Skeletal muscle cell (primary cell): ENCODE measurements at regions not wholly inside any gene's neighbourhood (a gene's known extent, or its start where the extent isn't known, plus 50 kb on each side); places are given as distances from the start of the nearest gene placed in this dataset.

Experiments
- DNase-seq: peaks from one replicate; pipeline ENCODE4 v3.0.0-alpha.2; 2010; ENCODE audit warnings: low read depth
- H3K4me3 ChIP-seq: 2 replicates; pipeline ENCODE4 v1.5.1; 2011; ENCODE audit warnings: low read depth, mild to moderate bottlenecking, control low read depth, low read length, moderate library complexity

GRCh38 chr6:40038626-40039025 lies 104.4 kb upstream of the MOCS1 start:
- no peak for DNase-seq

GRCh38 chr6:40037271-40037670 lies 103.0 kb upstream of the MOCS1 start:
- no peak for DNase-seq
- no peak overlapping the region for H3K4me3 ChIP-seq

More at GRCh38 chr6:40038626-40039025, 104.4 kb upstream of the MOCS1 start:
- H3K4me3 ChIP-seq: no peak overlapping the region

GRCh38 chr6:40036186-40036585 lies 101.9 kb upstream of the MOCS1 start:
- DNase-seq: no peak
- H3K4me3 ChIP-seq: no peak overlapping the region

GRCh38 chr6:40028449-40028848 lies 94.2 kb upstream of the MOCS1 start:
- no peak overlapping the region for H3K4me3 ChIP-seq
- no peak for DNase-seq

DNA sequence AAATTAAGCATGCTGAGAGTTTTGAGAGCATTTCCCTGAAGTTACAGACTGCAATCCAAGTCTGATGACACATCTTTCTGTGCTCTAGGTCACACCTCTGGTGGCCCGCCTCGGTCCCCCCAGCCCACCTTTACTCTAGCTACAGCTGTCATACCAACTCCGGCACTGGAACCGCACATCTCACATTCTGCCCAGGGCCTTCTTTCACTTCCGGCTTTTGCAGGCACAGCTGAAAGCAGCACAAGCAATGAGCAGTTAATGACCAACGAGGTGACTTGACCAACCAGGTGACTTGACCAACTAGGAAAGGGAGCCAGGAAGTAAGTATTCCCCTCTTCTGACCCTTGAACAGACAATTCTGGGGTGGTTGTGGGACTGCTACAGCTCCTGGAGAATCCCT lies 88.6 kb upstream of the MOCS1 start:
- no peak overlapping the region for H3K4me3 ChIP-seq
- no peak for DNase-seq

DNA sequence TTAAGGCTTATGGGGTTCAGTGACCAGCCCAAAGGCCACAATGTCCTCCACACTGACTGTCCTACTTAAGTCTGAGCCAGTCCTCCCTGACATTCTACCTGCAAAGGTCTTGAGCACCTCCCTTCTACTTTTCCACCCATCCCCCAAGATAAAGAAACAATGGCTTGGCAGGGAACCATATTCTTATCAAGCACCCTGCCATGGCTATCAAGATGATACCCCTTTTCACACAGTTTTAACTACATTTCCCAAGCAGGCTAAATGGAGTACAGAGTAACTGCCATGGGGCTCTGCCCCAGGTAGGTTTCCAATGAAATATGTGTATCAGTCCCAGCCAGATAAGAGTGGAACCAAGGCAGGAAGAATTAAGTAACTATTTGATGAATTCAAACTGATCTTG lies 85.9 kb upstream of the MOCS1 start:
- DNase-seq: no peak

DNA sequence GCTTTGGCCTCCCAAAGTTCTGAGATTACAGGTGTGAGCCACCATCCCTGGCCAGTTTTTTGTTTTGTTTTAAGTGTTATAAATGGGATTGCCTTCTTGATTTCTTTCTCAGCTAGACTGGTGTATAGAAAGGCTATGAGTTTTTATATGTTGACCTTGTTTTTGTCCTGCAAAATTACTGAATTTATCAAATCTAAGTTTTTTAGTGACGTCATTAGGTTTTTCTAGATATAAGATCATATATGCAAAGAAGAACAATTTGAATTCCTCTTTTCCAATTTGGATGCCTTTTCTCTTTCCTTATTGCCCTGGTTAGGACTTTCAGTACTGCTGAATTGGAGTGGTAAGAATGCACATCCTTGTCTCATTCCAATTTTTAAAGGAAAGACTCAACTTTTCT lies 81.3 kb upstream of the MOCS1 start:
- H3K4me3 ChIP-seq: no peak overlapping the region
- DNase-seq: no peak

More for the DNA sequence above, 85.9 kb upstream of the MOCS1 start:
- H3K4me3 ChIP-seq: no peak overlapping the region

DNA sequence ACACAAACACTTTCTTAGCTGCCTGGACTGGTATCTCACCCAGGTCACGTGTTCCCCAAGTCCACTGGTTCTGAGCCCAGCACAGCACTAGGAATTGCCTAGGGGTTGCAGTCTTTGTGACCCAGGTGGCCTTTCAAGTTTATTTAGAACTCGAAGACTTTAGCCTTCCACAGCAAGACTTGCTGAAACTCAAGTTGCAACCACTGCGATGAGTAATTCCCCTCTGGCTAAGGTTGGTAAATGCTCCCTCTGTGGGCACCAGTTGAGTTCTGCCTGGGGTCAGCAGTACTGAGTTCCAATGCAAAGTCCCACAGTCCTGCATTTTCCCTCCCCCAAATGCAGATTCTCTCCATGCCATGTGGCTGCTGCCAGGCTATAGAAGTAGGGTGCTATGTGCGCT lies 77.6 kb upstream of the MOCS1 start:
- DNase-seq: no peak
- H3K4me3 ChIP-seq: no peak overlapping the region

- no peak for DNase-seq
- H3K4me3 ChIP-seq: no peak overlapping the region
Observed at GRCh38 chr6:40000964-40001515, 66.8 kb upstream of the MOCS1 start.

DNA sequence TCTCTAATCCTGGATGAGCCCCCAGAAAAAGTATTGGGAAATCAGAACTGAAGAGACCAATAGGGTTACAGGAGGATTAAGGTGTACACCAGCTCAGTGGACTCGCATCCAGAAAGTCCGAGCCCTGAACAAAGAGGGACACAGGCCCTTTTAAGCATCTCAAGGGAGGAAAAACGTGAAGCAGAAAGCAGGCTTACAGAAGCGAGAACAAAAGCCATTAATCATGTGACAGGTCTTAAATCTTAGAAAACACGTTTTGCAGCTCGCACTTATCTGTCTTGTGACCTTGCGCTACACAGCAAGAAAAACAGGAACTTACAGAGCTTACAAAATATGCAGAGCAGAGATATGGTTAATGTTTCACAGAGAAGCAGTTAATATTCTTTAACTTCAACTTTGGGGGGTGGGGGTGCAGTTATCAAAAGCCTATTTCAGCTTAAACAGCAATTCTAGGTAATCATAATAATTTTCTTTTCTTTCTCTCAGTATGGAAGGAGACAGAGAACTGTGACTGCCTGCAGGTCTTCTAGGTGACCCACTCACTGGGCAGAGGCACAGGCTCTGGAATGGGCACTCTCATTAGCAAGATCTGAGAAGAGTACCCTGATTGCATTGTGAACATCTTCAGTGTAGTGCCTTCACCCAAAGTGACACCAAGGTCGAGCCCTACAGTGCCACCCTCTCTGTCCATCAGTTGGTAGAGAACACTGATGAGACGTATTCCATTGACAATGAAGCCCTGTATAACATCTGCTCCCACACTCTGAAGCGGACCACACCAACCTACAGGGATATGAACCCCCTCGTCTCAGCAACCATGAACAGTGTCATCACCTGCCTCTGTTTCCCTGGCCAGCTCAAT lies 65.0 kb upstream of the MOCS1 start:
- no peak overlapping the region for H3K4me3 ChIP-seq
- no peak for DNase-seq

- no peak overlapping the region for H3K4me3 ChIP-seq
- no peak for DNase-seq
Observed at GRCh38 chr6:39998126-39998525, 63.9 kb upstream of the MOCS1 start.

GRCh38 chr6:39997101-39997635 lies 62.9 kb upstream of the MOCS1 start:
- no peak overlapping the region for H3K4me3 ChIP-seq
- no peak for DNase-seq

GRCh38 chr6:39995633-39996032 lies 61.4 kb upstream of the MOCS1 start:
- no peak overlapping the region for H3K4me3 ChIP-seq
- no peak for DNase-seq

DNA sequence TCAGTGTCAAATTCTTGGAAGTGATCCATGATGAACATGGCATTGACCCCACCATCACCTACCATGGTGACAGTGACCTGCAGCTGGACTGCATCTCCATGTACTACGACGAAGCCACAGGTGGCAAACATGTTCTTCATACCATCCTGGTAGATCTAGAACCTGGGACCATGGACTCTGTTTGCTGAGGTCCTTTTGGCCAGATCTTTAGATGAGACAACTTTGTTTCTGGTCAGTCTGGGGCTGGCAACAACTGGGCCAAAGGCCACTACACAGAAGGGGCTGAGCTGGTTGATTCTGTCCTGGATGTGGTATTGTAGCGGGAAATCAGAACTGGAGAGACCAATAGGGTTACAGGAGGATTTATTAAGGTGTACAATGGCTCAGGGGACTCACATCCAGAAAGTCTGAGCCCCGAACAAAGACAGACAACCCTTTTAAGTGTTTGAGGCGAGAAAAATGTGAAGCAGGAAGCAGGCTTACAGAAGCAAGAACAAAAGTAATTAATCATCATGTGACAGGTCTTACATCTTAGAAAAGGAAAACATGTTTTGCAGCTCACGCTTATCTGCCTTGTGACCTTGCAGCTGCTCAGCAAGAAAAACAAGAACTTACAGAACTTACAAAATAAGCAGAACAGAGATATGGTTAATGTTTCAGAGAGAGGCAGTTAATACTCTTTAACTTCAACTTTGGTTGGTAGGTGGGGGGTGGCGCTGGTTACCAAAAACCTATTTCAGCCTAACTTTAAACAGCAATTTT lies 58.8 kb upstream of the MOCS1 start:
- no peak for DNase-seq
- no peak overlapping the region for H3K4me3 ChIP-seq
